ENCODE measurements at regions not wholly inside any gene's neighbourhood (a gene's known extent, or its start where the extent isn't known, plus 50 kb on each side); places are given as distances from the start of the nearest gene placed in this dataset.
A peak's percentile ranks its signal among the peaks of the same experiment; 100 is the strongest.

GRCh38 chr10:46226900-46227558, 59.8 kb upstream of the ANTXRL start:
- Mint-ChIP-seq H3K36me3 (peaks cover 19 to 55% (median 26%) of the 10 kb centered on the region in 3 donors), H3K4me1 (peaks cover 11 to 25% (median 18%) of the 10 kb centered on the region in 3 donors), H3K27ac (peak overlapping the region in 3 of 8 donors; percentile 11 to 54 (median 15)), H3K9me3 (peaks cover 4 to 19% (median 5%) of the 10 kb centered on the region in 5 donors), H3K27me3 (no peaks in the 10 kb centered on the region), H3K4me3 (no peak overlapping the region)
- H3K27me3 ChIP-seq (ENCODE audit: insufficient read depth, low read length, poor library complexity, severe bottlenecking) = no peaks in the 10 kb centered on the region
- POLR2A ChIA-PET = no interaction called here
- no peaks in the 10 kb centered on the region for H3K4me1 ChIP-seq (ENCODE audit: insufficient read depth, low read length)
- no peaks in the 10 kb centered on the region for H3K36me3 ChIP-seq (ENCODE audit: insufficient read depth, low read length)
- no peak overlapping the region for H3K27ac ChIP-seq (ENCODE audit: low read depth, low read length)
- H3K4me3 ChIP-seq (ENCODE audit: low read length) = no peak overlapping the region
- H3K9me3 ChIP-seq (ENCODE audit: low read length) = no peaks in the 10 kb centered on the region
- CTCF ChIA-PET = interaction anchor here (0.9 to 2.1 kb wide), 2 partner anchors 9 to 99 kb away, joined by 3 to 8 read pairs; no protein-coding TSS in a partner anchor
- no peak for DNase-seq

DNA sequence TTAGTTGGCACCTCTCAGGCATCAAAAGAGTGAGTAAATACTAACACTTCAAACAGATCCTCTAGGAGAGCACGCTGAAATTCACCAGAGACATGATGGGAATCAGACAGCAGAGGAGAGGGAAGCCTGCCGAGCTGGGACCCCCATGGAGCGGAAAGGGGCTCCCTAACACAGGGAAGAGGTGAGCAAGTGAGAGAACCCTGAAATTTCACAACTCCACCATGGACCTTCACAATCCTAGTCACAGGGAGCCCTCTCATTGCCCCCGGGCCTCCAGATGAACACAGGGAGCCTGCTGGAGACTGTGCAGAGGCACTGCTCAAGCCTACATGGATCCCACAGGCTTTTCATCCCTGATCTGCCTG, 59.2 kb upstream of the ANTXRL start:
- Histone ChIP-seq H3K4me1 (ENCODE audit: insufficient read depth, low read length) (no peaks in the 10 kb centered on the region), H3K9me3 (ENCODE audit: low read length) (no peaks in the 10 kb centered on the region), H3K36me3 (ENCODE audit: insufficient read depth, low read length) (no peaks in the 10 kb centered on the region), H3K27ac (ENCODE audit: low read depth, low read length) (no peak overlapping the region), H3K27me3 (ENCODE audit: insufficient read depth, low read length, poor library complexity, severe bottlenecking) (no peaks in the 10 kb centered on the region), H3K4me3 (ENCODE audit: low read length) (no peak overlapping the region)
- ChIA-PET CTCF (interaction anchor here (0.9 to 2.1 kb wide), 2 partner anchors 9 to 98 kb away, joined by 3 to 8 read pairs; no protein-coding TSS in a partner anchor), POLR2A (no interaction called here)
- peaks cover 4 to 19% (median 5%) of the 10 kb centered on the region in 5 donors for H3K9me3 Mint-ChIP-seq
- H3K27me3 Mint-ChIP-seq = no peaks in the 10 kb centered on the region
- no peak for DNase-seq
- no peak overlapping the region for H3K4me3 Mint-ChIP-seq
- peaks cover 9 to 22% (median 15%) of the 10 kb centered on the region in 3 donors for H3K4me1 Mint-ChIP-seq
- H3K36me3 Mint-ChIP-seq = peaks cover 22 to 58% (median 29%) of the 10 kb centered on the region in 3 donors
- H3K27ac Mint-ChIP-seq = peak overlapping the region in 1 of 8 donors; percentile 15

DNA sequence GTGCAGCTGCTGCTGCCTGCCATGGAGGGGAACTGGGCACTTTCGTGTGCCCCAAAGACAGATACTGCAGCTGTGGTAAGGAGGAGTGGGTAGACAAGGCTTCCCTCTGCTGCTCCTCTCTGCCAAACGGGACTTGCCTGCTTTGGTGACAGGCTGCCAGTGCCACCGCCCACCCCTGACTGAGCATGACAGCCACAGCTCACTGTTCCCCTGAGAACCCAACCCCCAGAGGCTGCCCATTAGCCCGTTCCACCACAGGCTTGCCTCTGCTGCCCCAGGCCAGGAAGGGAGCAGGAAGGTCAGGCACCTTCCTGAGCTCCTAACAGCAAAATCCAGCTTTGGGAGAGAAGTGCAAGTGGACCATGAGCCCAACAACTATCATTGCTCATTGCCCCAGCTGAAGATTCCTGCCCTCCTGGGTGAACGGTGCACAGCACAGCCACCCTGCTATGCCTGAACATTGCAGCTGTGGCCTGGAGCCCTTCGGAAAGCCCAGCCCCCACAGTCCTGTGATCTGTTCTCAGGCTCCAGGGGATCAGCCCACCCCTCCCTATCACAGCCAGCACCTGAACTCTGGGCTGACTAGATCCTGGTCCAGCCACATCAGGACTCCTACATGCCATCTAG, 58.7 kb upstream of the ANTXRL start:
- Mint-ChIP-seq H3K36me3 (peaks cover 22 to 60% (median 29%) of the 10 kb centered on the region in 3 donors), H3K9me3 (peaks cover 4 to 19% (median 5%) of the 10 kb centered on the region in 5 donors), H3K4me3 (no peak overlapping the region), H3K4me1 (peaks cover 9 to 19% (median 15%) of the 10 kb centered on the region in 3 donors), H3K27me3 (no peaks in the 10 kb centered on the region), H3K27ac (peak overlapping the region in 1 of 8 donors; percentile 89)
- ChIA-PET CTCF (interaction anchor here (0.9 to 2.1 kb wide), 3 partner anchors 10 to 98 kb away, joined by 3 to 8 read pairs (median 3); no protein-coding TSS in a partner anchor), POLR2A (no interaction called here)
- Histone ChIP-seq H3K36me3 (ENCODE audit: insufficient read depth, low read length) (peaks cover 1% of the 10 kb centered on the region), H3K9me3 (ENCODE audit: low read length) (no peaks in the 10 kb centered on the region), H3K27ac (ENCODE audit: low read depth, low read length) (no peak overlapping the region), H3K4me1 (ENCODE audit: insufficient read depth, low read length) (no peaks in the 10 kb centered on the region), H3K27me3 (ENCODE audit: insufficient read depth, low read length, poor library complexity, severe bottlenecking) (no peaks in the 10 kb centered on the region), H3K4me3 (ENCODE audit: low read length) (no peak overlapping the region)
- no peak for DNase-seq

DNA sequence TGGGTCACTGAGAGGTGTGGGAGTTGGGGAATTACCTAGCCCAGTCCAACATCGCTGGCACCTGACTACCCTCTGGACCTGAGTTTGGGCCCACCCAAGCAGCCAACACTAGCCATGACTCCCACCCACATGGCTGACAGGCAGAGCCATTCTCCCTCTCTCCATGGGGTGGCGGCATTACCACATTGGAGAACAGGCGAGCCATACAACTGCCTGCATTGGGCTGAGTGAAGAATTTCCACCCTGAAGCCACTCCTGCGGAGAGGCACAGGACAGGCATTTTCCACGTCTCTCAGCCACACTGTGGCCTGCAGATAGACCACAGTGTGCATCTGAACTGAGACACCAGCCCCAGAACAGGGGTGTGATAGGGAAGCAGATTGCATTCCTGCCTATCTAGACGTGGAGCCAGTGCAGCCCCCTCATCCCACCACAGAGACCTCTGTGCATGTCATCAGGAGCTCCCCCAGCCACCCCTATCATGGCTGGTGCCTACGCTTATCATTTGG, 58.2 kb upstream of the ANTXRL start:
- Histone ChIP-seq H3K4me1 (ENCODE audit: insufficient read depth, low read length) (no peaks in the 10 kb centered on the region), H3K9me3 (ENCODE audit: low read length) (no peaks in the 10 kb centered on the region), H3K36me3 (ENCODE audit: insufficient read depth, low read length) (peaks cover 5% of the 10 kb centered on the region), H3K27me3 (ENCODE audit: insufficient read depth, low read length, poor library complexity, severe bottlenecking) (no peaks in the 10 kb centered on the region), H3K4me3 (ENCODE audit: low read length) (no peak overlapping the region), H3K27ac (ENCODE audit: low read depth, low read length) (no peak overlapping the region)
- no peaks in the 10 kb centered on the region for H3K27me3 Mint-ChIP-seq
- DNase-seq = peak; percentile 24 to 74 (median 36)
- peaks cover 22 to 60% (median 29%) of the 10 kb centered on the region in 3 donors for H3K36me3 Mint-ChIP-seq
- no peak overlapping the region for H3K4me3 Mint-ChIP-seq
- H3K4me1 Mint-ChIP-seq = peaks cover 9 to 19% (median 15%) of the 10 kb centered on the region in 3 donors
- CTCF ChIA-PET = interaction anchor here (1.0 to 2.1 kb wide), 4 partner anchors 95 to 324 kb away, joined by 3 to 8 read pairs (median 4); no protein-coding TSS in a partner anchor
- POLR2A ChIA-PET = no interaction called here
- peaks cover 4 to 19% (median 5%) of the 10 kb centered on the region in 5 donors for H3K9me3 Mint-ChIP-seq
- H3K27ac Mint-ChIP-seq = peak overlapping the region in 1 of 8 donors; percentile 51

GRCh38 chr10:46229144-46229563, 57.6 kb upstream of the ANTXRL start:
- Mint-ChIP-seq H3K9me3 (peaks cover 4 to 19% (median 5%) of the 10 kb centered on the region in 5 donors), H3K27ac (peak overlapping the region in 2 of 8 donors; percentile 17 to 51), H3K36me3 (peaks cover 24 to 60% (median 29%) of the 10 kb centered on the region in 3 donors), H3K4me1 (peaks cover 9 to 19% (median 15%) of the 10 kb centered on the region in 3 donors), H3K4me3 (no peak overlapping the region), H3K27me3 (no peaks in the 10 kb centered on the region)
- peak in 1 of 5 donors; percentile 11 for DNase-seq
- no peak overlapping the region for H3K27ac ChIP-seq (ENCODE audit: low read depth, low read length)
- POLR2A ChIA-PET = no interaction called here
- no peaks in the 10 kb centered on the region for H3K9me3 ChIP-seq (ENCODE audit: low read length)
- no peak overlapping the region for H3K4me3 ChIP-seq (ENCODE audit: low read length)
- no peaks in the 10 kb centered on the region for H3K4me1 ChIP-seq (ENCODE audit: insufficient read depth, low read length)
- no peaks in the 10 kb centered on the region for H3K27me3 ChIP-seq (ENCODE audit: insufficient read depth, low read length, poor library complexity, severe bottlenecking)
- peaks cover 5% of the 10 kb centered on the region for H3K36me3 ChIP-seq (ENCODE audit: insufficient read depth, low read length)
- CTCF ChIA-PET = interaction anchor here (0.7 to 1.7 kb wide), 4 partner anchors 95 to 323 kb away, joined by 3 to 4 read pairs (median 3); no protein-coding TSS in a partner anchor

DNA sequence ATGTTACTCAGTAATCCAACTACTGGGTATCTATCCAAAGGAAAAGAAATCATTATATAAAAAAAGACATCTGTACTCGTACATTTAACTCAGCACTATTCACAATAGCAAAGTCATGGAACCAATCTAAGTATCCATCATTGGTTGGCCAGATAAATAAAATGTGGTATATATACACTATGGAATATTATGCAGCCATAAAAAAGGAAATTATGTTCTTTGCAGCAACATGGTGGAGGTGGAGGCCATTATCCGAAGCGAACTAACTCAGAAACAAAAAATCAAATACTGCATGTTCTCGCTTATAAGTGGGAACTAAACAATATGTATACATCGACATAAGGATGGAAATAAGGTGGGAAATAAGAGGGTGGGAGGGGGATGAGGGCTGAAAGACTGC, 56.2 kb upstream of the ANTXRL start:
- H3K27me3 ChIP-seq (ENCODE audit: insufficient read depth, low read length, poor library complexity, severe bottlenecking) = no peaks in the 10 kb centered on the region
- no peak overlapping the region for H3K4me3 ChIP-seq (ENCODE audit: low read length)
- Mint-ChIP-seq H3K27ac (no peak overlapping the region), H3K4me1 (peaks cover 8 to 14% (median 9%) of the 10 kb centered on the region in 3 donors), H3K4me3 (no peak overlapping the region), H3K9me3 (peaks cover 4 to 19% (median 5%) of the 10 kb centered on the region in 5 donors), H3K36me3 (peaks cover 25 to 60% (median 29%) of the 10 kb centered on the region in 3 donors), H3K27me3 (no peaks in the 10 kb centered on the region)
- H3K9me3 ChIP-seq (ENCODE audit: low read length) = no peaks in the 10 kb centered on the region
- CTCF ChIA-PET = no interaction called here
- no peak overlapping the region for H3K27ac ChIP-seq (ENCODE audit: low read depth, low read length)
- no peak for DNase-seq
- H3K36me3 ChIP-seq (ENCODE audit: insufficient read depth, low read length) = peaks cover 5% of the 10 kb centered on the region
- POLR2A ChIA-PET = no interaction called here
- no peaks in the 10 kb centered on the region for H3K4me1 ChIP-seq (ENCODE audit: insufficient read depth, low read length)

GRCh38 chr10:46231087-46231486, 55.7 kb upstream of the ANTXRL start:
- Mint-ChIP-seq H3K4me1 (peaks cover 8 to 14% (median 9%) of the 10 kb centered on the region in 3 donors), H3K27ac (peak overlapping the region in 1 of 8 donors; percentile 3), H3K9me3 (peaks cover 4 to 19% (median 5%) of the 10 kb centered on the region in 5 donors), H3K36me3 (peaks cover 25 to 60% (median 29%) of the 10 kb centered on the region in 3 donors), H3K4me3 (no peak overlapping the region), H3K27me3 (no peaks in the 10 kb centered on the region)
- Histone ChIP-seq H3K27ac (ENCODE audit: low read depth, low read length) (no peak overlapping the region), H3K36me3 (ENCODE audit: insufficient read depth, low read length) (peaks cover 5% of the 10 kb centered on the region), H3K4me1 (ENCODE audit: insufficient read depth, low read length) (no peaks in the 10 kb centered on the region), H3K27me3 (ENCODE audit: insufficient read depth, low read length, poor library complexity, severe bottlenecking) (no peaks in the 10 kb centered on the region), H3K4me3 (ENCODE audit: low read length) (no peak overlapping the region), H3K9me3 (ENCODE audit: low read length) (no peaks in the 10 kb centered on the region)
- CTCF ChIA-PET = no interaction called here
- no peak for DNase-seq
- POLR2A ChIA-PET = no interaction called here

- Histone ChIP-seq H3K4me3 (ENCODE audit: low read length) (no peak overlapping the region), H3K4me1 (ENCODE audit: insufficient read depth, low read length) (no peaks in the 10 kb centered on the region), H3K36me3 (ENCODE audit: insufficient read depth, low read length) (peaks cover 5% of the 10 kb centered on the region), H3K9me3 (ENCODE audit: low read length) (no peaks in the 10 kb centered on the region), H3K27ac (ENCODE audit: low read depth, low read length) (no peak overlapping the region), H3K27me3 (ENCODE audit: insufficient read depth, low read length, poor library complexity, severe bottlenecking) (no peaks in the 10 kb centered on the region)
- Mint-ChIP-seq H3K9me3 (peaks cover 4 to 19% (median 5%) of the 10 kb centered on the region in 5 donors), H3K4me1 (peaks cover 11 to 22% (median 15%) of the 10 kb centered on the region in 3 donors), H3K4me3 (no peak overlapping the region), H3K27me3 (no peaks in the 10 kb centered on the region), H3K27ac (peak overlapping the region in 2 of 8 donors; percentile 2 to 55), H3K36me3 (peaks cover 29 to 70% (median 31%) of the 10 kb centered on the region in 3 donors)
- ChIA-PET POLR2A (no interaction called here), CTCF (no interaction called here)
- DNase-seq = no peak
Measured at GRCh38 chr10:46232084-46232483, 54.7 kb upstream of the ANTXRL start.

All from CD8-positive, alpha-beta memory T cell (primary cell).